GM19467 (cell line): ENCODE measurements at regions not wholly inside any gene's neighbourhood (a gene's known extent, or its start where the extent isn't known, plus 50 kb on each side); places are given as distances from the start of the nearest gene placed in this dataset.
"Not testable (repeated sequence)": the region's sequence is repeated elsewhere in the genome, so short reads cannot be mapped to it uniquely, and the experiment has no call there.

Experiments
- ATAC-seq: cut with Tn5 transposase; IDR thresholded peaks from one replicate; pipeline ENCODE4 v1.9.1; 2021; ENCODE audit warnings: mild to moderate bottlenecking, moderate library complexity; ENCODE audit not compliant: unreplicated experiment

DNA sequence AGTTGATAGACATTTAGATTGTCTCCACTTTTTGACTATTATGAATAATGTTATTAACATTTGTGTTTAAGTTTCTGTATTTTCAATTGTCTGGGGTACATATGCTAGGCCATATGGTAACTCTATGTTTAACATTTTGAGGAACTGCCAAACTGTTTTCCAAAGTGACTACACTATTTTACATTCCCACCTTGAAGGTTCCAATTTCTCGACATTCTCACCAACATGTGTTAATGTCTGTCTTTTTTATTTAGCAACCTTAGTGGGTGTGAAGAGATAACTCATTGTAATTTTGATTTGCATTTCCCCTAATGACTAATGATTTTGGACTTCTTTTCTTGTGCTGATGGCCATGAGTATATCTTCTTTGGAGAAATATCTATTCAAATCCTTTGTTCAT, 832.4 kb downstream of the DNAJB9 start:
- ATAC-seq: no peak

GRCh38 chr7:109407756-109408155, 838.1 kb downstream of the DNAJB9 start:
- no peak for ATAC-seq

GRCh38 chr7:109437957-109438356, 868.3 kb downstream of the DNAJB9 start:
- no peak for ATAC-seq

- no peak for ATAC-seq
Observed at GRCh38 chr7:109449760-109450159, 880.1 kb downstream of the DNAJB9 start.

GRCh38 chr7:109456116-109456515, 886.4 kb downstream of the DNAJB9 start:
- no peak for ATAC-seq

GRCh38 chr7:109460296-109460695, 890.6 kb downstream of the DNAJB9 start:
- no peak for ATAC-seq

GRCh38 chr7:109462171-109462570, 892.5 kb downstream of the DNAJB9 start:
- ATAC-seq: no peak

- ATAC-seq: not testable (repeated sequence)
Observed at GRCh38 chr7:109467729-109468128, 898.1 kb downstream of the DNAJB9 start.

DNA sequence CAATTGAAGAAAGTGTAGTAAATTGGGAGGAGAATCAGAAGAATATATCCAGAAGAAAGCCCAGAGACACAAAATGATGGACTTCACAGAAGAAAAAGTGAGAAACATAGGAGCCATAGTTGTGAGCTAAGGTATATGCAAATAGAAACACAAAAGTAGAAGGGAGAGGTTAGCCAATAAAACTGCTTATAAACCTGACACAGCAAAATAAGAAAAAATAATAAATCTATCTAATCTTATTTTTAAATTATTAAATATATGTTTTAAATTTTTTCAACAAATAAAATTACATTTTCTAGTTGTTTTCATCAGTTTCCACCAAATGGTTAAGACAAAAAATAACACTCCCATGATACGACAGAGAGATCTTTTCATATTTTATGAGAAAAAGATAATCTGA, 903.5 kb downstream of the DNAJB9 start:
- no peak for ATAC-seq

DNA sequence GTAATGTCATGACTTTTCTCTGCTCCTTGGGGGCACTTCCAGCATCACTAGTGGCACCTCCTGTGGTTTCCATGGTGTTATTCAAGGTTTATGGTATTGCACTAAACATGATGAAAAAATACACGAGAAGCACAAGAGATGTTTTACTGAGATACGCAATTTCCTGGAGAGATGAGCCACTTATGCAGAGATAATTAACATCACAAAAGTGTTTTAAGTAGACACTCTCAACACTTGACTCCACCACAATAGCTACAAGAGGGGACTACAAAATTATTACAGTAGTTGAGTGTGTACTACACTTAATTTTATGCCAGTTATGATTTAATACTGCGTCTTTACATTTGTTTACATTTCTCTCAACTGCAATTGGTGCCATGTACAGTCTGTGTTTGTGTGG, 906.7 kb downstream of the DNAJB9 start:
- ATAC-seq: no peak

- ATAC-seq: no peak
Observed at GRCh38 chr7:109479388-109479787, 909.7 kb downstream of the DNAJB9 start.

- not testable (repeated sequence) for ATAC-seq
Observed at GRCh38 chr7:109490607-109491006, 920.9 kb downstream of the DNAJB9 start.

GRCh38 chr7:109497053-109497452, 927.4 kb downstream of the DNAJB9 start:
- no peak for ATAC-seq

DNA sequence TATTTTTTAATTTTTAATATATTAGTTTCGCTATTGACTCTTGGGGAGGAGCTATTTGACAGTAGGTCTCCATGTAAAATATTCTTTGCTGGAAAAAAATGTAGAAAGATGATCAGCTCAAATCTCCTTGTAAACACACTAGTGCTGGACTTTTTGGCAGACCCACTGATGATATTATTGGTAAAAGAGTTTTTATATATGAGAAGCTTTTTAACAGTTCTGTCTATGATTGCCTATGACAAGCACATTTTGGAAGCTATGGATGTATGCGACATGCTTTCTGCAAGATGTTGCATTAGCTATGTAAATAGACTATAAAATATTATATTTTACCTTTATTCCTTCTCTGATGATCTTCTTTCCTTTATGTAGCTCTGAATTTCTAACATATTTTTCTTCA, 928.5 kb downstream of the DNAJB9 start:
- ATAC-seq: no peak

DNA sequence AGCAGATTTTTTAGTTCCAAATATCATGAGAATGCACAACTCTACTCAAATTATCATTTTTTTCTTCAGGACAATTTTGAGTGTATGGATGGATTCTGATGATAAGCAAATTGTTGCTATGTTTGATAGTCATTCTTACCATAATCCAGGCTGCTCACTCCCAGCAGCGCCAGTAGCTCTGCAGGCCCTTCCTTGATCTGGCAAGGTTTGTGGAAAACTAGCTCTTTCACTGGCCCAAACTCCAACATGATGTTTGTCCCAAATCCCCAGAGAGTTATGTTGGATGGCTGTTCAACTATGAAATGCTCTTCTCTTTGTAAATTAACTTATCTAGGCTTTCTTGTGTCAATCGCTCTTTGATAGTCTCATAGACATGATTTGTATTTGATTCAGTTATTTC, 933.7 kb downstream of the DNAJB9 start:
- no peak for ATAC-seq

GRCh38 chr7:109522585-109522984, 952.9 kb downstream of the DNAJB9 start:
- no peak for ATAC-seq

GRCh38 chr7:109527833-109528232, 958.2 kb downstream of the DNAJB9 start:
- no peak for ATAC-seq

DNA sequence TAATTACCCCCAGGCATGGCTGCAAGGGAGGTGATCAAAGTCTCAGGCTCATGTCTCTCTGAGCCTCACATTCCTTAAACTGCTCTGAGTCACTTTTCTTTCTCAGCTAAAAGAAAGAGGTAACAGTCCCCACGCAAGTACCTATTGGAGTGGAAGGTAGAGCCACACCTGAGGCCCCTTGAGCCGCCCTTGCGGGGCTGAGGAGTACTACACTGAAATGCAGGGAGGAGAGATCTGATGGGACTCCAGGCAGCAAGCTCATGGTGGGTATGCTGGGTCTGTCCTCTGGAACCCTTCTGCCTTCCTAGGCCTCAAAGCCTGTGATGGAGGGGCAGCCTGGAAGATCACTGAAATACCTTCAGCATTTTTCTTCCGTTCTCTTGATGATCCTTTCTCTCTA, 960.0 kb downstream of the DNAJB9 start:
- no peak for ATAC-seq

GRCh38 chr7:109532262-109532992, 962.8 kb downstream of the DNAJB9 start:
- no peak for ATAC-seq

- ATAC-seq: no peak
Observed at GRCh38 chr7:109545686-109546085, 976.0 kb downstream of the DNAJB9 start.

GRCh38 chr7:109549471-109550193, 980.0 kb downstream of the DNAJB9 start:
- no peak for ATAC-seq

GRCh38 chr7:109552017-109552416, 982.3 kb downstream of the DNAJB9 start:
- ATAC-seq: no peak
